ENCODE measurements at regions not wholly inside any gene's neighbourhood (a gene's known extent, or its start where the extent isn't known, plus 50 kb on each side); places are given as distances from the start of the nearest gene placed in this dataset.
"Not testable (repeated sequence)": the region's sequence is repeated elsewhere in the genome, so short reads cannot be mapped to it uniquely, and the experiment has no call there.

DNA sequence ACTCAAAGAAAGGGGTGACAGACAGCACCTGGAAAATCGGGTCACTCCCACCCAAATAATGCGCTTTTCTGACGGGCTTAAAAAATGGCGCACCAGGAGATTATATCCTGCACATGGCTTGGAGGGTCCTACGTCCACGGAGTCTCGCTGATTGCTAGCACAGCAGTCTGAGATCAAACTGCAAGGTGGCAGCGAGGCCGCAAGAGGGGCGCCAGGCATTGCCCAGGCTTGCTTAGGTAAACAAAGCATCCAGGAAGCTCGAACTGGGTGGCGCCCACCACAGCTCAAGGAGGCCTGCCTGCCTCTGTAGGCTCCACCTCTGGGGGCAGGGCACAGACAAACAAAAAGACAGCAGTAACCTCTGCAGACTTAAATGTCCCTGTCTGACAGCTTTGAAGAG lies 741.5 kb downstream of the BCKDHB start:
- TF ChIP-seq, protein P1, sequence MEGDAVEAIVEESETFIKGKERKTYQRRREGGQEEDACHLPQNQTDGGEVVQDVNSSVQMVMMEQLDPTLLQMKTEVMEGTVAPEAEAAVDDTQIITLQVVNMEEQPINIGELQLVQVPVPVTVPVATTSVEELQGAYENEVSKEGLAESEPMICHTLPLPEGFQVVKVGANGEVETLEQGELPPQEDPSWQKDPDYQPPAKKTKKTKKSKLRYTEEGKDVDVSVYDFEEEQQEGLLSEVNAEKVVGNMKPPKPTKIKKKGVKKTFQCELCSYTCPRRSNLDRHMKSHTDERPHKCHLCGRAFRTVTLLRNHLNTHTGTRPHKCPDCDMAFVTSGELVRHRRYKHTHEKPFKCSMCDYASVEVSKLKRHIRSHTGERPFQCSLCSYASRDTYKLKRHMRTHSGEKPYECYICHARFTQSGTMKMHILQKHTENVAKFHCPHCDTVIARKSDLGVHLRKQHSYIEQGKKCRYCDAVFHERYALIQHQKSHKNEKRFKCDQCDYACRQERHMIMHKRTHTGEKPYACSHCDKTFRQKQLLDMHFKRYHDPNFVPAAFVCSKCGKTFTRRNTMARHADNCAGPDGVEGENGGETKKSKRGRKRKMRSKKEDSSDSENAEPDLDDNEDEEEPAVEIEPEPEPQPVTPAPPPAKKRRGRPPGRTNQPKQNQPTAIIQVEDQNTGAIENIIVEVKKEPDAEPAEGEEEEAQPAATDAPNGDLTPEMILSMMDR (conservative IDR thresholded peaks at IDR 0.05), result not testable (repeated sequence)
- not testable (repeated sequence) for TF ChIP-seq ZFX (IDR thresholded peaks at IDR 0.05)
